Stimulated activated CD8-positive, alpha-beta memory T cell treated with anti-CD3 and anti-CD28 coated beads, Interleukin-4, amount 100 ng/mL, for 1 hour (primary cell): ENCODE measurements at regions not wholly inside any gene's neighbourhood (a gene's known extent, or its start where the extent isn't known, plus 50 kb on each side); places are given as distances from the start of the nearest gene placed in this dataset.

ENCODE experiments used
- DNase-seq, 2 donors: peaks; one replicate each; pipeline ENCODE4 v3.0.0-alpha.2; 2020; ENCODE audit warnings: low read depth in 2 of 2, low spot score in 1 of 2

DNA sequence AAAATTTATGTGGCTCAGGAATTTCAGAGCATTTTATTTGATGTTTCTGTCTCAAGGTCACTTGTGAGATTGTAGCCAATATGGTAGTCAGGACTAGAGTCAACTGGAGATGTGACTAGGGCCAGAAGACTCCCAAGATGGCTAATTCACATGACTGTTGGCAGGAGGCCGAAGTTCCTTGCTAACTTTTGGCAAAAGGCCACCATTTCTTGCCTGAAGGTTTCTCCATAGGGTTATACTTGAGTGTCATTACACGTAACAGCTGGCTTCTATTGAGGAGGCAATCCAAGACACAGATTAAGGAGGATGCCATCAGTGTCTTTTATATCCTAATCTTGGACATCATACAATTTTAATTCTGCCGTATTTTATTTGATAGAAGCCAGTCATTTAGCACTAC, 162.3 kb upstream of the MAOA start:
- no peak for DNase-seq

DNA sequence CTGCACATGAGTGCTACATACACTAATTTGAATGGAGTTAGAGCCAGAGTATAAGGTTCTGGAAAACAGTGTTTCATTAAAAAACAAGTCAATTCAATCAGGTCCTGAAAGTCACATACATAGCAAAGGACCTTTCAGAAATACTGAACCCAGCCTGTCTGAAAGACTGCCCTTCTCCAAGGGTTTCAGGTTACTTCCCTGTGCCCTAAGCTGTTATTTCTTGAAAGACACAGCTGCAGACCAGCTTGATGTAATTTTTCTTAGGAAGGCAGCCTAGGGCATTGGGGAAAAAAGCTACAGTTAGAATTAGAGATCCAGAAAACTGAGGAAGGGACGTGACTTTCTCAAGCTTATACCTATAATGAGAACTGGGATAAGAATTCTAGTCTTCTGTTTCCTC, 155.9 kb upstream of the MAOA start:
- no peak for DNase-seq

DNA sequence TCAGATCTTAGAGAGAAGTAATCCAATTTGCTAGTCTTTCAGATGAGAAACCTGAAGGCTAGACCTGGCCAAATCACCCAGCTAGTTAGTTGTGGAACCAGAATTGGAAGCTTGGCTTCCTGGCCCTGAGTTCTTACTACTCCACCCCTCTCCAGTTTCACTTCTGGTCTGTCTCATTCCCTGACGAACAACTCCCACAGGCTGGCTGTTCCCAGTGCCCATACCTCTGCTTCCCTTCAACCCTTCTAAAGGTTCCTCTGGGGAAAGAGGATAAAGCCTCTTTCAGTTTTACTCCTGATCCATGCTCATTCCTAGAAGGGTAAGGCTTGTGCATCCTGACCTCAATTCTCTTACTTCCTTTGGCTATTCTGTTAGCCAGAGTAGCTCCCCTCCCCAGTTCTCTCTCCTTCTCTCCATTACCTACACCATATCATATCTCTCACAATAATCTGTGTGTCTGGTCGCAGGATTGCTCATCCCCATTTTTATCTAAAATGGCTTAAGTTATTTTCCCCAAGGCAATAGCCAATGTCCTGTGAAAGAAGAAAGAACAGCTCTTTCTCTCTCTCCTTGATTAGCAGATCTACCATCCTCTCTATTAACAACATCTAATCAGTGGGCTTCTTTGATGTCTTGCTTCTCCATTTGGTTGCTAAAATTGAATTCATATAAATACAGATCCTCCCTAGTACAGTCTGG, 155.0 kb upstream of the MAOA start:
- DNase-seq = no peak

DNA sequence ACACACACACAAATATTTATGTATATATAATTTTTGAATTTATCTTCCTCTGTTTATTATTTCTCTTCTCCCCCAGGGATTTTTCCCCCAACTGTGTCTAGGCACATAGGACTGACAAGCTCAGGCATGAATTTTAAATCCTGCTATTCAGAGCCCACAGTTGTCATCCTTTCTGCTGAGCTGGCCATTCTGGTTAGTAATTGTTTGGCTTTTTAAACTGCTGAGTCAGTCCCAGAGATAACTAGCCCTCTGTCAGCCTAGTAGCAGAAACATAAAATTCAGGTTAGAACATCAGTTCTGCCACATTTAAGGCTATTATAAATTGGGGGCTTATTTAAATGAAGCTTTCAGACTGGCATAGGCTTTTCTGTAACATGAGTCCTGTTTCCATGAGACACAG, 151.7 kb upstream of the MAOA start:
- no peak for DNase-seq

DNA sequence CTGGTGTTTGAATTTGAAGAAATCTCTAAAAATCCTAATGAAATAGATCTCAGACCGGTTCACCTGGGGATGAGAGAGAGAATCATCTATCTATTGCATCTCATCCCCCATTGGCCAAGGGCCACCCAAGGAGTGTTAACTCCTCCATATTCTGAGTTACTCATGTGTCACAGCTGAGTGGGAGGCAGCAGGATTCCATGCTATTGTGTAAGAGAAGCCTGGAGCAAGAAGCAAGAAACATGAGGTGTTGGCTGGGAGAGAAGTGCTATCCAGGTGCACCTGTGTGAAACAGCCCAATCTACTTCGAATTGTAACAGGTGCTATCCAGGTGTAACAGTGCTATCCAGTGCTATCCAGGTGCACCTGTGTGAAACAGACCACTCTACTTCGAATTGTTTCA, 150.3 kb upstream of the MAOA start:
- DNase-seq = no peak

DNA sequence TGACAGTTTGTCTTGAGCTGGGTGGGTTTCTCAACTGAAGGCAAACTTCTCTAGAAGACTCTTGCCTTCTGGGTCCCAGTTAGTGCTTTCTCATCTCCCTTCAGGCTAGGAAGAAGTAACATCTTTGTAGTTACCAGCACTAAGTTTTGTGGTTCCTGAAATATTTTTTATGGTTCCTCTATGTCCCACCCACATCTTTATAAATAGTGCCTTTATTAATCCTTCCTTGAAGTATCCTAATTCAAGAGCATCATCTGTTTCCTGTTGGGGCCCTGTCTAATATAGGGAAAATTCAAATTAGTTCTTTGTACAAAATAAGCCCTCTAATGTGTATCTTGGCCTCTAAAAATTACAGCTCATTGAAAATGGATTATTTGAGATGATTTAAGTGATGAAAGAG, 147.4 kb upstream of the MAOA start:
- no peak for DNase-seq

DNA sequence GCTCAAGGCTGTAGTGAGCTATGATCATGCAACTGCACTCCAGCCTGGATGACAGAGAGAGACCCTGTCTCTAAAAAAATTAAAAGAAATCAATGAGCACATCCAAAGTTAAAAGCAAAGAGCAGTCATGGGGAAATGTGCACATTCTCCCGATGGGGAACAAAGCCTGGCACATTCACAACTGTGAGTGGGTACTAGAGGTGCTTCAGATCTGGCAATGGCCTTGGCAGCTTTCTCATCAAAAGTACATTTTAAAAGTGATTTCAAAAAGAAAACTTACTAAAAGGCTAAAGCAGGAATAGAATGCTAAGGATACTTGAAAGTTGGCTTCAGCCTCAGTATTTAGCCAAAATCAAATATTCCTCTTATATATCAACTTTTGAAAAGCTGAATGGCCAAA, 145.9 kb upstream of the MAOA start:
- DNase-seq = no peak

DNA sequence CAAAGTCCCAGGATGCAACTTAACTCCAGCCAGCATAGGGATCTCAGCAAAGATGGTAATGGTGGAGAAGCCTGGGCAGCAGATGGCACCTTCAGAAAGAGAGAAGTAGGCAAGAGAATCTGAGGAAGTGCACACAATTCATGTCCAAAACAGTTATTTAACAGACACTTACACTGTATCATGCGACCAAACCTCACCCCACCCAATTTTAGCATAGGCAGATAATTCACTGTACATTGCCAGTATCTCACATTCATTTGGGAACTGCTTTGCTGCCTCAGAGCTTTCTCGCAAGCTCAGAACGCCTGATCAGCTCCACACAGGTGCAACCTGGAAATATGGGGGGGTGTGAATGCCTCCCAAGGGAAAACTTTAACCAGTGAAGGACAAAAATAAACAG, 143.0 kb upstream of the MAOA start:
- no peak for DNase-seq

DNA sequence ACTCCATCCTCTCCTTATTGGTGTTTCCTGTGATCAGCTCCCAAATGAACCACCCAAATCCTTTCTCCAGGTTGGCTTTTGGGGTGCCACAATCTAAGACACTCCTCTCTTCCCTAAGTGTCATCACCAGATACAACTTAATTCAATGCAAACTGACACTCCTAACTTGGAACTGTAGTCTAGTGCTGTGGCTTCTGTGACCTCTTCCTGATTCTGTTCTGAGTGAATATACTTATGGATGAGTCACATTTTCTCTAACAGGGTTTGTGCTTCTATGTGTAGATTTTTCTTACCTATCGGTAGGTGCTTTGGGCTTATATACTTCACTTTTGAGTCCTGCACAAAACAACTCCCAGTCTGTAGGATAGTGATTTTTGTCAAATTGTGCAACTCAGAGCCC, 141.3 kb upstream of the MAOA start:
- no peak for DNase-seq

DNA sequence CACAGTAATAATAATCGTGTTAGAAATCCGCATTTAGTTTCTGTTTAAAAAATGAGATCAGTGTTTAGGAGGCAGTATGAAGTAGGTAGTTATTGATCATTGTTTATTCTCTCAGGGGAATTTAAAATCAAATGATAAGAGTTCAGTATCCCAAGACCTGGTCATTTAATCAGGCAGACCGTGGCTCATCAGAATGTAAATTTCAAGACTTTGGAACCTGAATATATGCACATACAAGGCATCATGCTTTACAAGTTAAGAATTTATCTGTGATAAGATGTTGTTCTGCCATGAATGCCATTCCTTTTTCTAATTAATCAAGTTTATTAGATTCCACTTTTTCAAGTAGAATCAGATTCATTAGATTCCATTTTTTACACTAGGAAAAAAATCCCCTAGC, 133.5 kb upstream of the MAOA start:
- DNase-seq = no peak

DNA sequence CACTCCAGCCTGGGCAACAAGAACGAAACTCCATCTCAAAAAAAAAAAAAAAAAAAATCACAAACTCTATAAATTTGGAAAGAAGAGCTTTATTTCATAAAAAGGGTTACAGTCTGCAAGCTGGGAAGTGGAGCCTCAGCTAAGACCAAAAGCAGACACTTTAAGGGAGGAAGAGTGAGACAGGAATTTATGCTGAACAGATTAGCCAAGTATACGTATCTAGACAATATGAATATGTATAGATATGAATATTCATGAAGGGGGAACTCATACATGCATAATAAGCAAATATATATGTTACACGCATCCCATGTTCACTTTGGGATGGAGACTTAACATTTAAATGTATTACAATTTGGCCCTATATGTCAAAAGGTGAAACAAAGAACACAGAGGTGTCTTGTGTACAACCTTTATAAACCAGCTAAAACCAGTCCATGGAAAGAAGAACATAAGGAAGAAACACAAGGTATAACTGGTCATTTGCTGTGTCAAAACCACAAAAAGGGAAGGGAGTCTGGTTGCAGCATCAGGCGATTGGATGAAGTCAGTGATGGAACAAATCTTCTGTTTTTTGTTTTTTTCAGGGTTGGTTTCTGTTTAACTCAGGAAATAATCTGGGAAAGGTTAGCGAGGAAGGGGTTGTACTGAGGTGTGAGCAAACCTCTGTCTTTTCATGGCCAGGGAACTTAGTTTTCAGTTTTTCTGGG, 130.0 kb upstream of the MAOA start:
- no peak for DNase-seq

DNA sequence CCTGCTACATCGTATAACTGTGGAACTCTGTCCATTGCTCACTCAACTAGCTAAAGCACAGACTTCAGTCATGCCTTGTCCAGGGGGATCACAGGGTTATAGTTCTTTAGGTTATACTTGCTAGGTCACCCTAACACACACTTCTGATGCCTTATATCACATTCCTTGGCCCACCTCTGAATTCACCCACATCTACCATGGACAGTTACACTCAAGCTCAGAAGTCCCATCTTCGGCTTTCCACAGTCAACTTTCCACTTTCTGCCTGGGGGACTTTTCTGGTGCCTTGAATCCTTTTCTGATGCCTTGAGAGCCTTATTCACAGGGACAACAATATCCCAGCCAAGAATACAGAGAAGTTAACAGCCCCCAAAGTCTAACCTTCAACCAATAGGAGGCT, 129.2 kb upstream of the MAOA start:
- DNase-seq = no peak

DNA sequence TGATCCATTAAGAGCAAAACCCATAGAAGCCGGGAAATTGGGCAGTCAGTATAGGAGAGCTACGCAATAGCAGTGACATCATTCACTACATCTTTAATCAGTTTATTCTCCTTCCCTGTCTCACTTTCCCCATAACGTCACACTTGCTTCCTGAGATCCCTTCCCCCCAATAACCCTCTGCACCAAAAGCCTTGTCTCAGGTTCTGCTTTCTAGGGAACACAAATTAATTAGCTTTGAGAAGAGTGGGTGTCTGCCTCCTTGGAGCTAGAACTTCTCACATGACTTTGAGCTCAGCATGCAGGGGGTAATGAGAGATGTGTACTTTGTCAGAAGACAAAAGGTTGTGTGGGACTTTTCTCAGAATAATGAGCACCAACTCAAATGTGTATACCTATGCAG, 128.3 kb upstream of the MAOA start:
- DNase-seq = no peak

DNA sequence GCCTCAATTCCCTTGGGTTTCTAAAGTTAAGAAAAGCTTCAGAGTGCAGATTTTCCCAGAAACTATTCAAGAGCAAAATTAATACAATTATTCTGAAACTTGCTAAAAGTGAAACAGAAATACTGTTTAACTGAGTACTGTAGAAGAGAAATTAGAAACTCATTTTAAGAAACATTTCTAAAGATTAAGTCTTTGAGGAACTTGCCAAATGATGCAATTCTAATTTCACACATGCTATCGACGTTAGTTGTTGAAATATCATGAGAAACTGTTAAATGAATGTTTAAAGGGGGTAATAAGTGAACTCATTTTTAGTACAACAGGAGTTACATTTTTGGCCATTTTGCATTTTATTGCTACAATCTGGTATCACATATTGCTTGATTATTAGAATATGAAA, 125.3 kb upstream of the MAOA start:
- no peak for DNase-seq

DNA sequence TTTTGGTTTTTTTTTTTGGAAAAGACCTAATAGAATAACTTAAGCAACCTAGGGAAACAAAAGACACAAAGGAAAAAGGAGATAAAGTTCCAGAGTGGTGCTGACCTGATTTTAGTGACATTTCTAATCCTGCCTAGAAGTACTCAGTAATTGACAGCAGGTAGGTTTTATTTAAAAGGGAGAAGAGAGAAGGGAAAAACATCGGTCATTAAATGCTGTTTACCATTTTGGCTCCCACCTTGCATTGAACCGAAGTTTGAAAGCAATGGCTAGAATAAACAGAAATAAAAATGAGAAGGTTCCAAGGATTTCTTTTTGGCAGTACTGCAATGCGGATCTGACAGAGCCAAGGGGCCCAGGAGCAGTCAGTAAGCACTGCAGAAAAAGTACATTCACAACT, 115.8 kb upstream of the MAOA start:
- no peak for DNase-seq

DNA sequence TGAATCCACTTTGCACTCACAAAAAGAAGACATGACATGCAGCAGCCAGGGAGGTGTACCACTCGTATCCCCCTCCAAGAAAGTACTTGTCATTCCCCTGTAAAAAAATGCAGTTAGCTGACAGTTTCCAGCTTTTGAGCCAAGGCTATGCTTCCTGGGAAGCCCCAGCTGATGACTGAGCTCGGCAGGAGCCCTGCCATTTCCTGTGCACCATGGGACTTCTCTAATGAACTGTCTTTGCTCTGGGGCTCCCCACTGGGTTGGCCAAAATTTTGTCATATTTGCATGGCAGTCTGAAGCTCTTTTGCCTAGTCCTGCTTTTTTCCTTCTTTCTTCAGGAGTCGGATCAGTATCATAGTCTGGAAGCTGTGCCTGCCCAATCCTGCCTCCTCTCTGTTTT, 104.5 kb upstream of the MAOA start:
- no peak for DNase-seq

DNA sequence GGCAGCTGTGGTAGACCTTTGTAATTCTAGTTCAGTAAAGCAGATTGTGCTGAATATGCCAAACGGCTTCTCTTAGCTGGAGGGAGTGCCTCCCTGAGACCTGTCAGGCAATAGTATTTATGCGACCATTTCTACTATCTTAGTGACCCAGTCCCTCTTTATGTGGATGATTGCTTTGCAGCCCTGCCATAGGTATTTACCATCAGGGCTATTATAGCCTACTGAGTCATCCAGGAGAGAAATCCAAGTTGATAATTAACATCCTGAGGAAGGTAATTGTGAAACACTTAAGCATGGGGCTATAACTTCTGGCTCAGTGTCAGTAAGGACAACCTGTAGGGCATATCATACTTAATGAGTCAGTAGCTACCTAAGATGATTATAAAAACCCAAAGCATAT, 103.9 kb upstream of the MAOA start:
- no peak for DNase-seq

DNA sequence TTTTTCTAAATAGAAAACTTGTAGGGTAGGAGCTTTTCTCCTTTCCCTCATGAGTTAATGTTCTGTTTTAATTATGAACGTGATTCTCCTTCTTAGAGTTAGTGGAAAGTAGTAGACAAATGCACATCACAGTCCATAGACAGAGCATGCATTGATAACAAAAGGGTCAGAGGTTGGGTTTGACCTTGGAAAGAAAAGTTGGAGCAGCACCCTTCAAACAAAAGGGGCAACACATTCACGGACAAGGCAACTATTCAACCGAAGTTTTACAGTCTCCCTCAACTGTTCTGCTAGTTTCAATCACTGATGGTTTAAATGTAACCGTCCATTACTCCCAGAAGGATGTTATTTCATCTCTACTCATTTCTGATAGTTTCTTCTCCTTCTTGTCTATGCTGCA, 103.4 kb upstream of the MAOA start:
- DNase-seq = no peak

DNA sequence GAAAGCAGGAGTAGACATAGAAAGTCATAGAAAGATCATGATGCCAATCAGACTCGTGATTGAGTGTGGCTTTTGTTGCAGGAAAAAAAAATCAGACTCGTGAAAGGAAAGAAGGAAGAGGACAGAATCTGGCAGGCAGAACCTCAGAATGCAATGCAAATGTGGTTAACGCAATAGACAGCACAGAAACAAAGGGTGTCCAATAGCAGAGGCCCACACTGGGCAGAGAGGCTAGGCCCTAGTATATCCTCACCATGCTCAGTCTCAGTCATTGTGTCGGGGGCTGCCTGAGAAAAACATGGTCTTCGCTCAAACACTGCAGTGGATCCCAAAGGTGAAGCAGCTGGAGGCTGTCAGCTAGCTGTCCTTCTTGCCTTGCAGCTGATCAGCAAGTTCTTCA, 102.8 kb upstream of the MAOA start:
- DNase-seq = no peak

DNA sequence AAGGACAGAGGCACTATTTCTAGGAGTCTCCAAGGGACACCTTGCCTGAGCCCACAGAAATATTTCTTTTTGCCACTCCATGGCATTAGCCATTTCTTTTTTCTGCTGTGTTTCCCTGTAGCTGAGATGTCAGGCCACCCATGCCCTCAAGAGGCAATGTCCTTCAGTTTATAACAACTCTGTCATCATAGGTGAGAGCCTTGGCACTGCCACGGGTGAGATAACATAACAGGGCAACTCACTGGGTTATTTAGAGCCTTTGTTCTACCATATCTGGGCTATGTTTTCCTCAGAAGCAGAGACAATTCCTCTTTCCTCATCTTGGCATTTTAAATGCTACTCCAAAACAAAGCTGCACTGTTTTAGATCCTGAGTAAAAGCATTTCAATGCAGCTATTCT, 99.9 kb upstream of the MAOA start:
- DNase-seq = no peak

DNA sequence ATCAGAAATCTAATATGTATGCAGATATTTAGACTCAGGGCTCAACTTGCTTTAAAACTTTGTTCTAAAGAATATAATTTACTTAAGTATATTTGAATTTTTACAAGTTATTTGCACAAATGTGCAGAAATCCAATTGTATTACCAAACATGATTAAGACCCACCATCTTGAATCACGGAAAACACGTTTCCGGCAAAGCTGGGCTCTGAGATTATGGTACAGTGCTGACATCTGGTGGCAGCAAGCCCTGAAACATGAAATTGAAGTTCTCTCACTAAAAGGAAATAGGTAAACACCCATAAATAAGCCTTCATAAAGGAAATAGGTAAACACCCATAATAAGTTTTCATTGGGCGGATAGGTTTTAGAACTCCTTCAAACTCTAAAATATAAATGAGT, 98.3 kb upstream of the MAOA start:
- peak in 1 of 2 donors; percentile 24 for DNase-seq

DNA sequence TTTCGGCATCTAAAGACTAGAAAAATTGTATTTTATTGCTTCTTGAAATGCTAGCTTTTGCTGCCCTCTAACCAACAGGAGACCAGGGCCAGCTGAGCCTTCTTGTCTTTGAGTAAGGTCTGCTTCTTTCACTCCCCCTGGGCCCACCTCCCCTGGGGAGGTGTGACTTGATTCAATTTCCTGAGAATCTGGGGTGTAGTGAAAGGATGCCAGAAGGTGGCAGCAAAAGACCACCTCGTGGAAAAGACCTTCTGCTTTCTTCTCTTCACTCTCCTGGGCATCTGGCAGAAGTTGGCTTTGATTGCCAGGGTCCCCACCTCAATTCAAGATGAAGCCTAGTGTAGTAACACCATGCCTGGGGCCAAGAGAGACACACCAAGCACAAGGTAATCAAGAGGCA, 96.5 kb upstream of the MAOA start:
- DNase-seq = peak in 1 of 2 donors; percentile 1

DNA sequence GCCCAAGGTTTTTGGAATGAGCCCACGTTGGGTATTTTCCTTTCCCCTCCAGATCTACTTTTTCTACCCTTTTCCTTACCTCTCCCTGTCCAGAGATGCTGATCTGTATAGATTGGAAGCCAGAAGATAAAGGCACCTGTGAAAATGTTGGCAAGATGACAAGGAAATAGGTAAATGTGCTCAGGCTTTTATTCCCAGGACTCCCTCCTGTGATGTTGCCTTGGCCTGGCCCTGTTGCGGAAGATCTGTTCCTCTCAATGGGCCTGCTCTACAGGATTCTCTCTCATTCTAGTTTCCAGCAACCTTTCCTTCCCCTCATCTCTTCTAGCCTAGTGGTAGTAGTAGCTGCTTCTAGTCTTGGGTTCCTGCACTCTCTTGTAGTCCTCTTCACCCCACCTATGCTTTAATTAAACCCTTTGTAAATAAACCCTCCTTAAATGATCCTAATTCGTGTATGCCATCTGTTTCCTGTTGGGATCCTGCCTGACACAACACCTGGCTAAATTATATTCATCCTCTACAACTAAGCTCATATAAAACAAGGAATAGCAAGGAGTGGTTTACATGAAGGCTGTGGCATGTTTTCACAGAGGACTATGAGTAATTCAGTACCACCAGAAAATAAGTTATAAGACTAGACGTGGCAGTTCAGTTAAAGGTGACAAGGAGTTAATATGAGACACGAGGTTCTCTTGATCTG, 95.7 kb upstream of the MAOA start:
- DNase-seq = no peak
